GM12891 (cell line): ENCODE measurements at regions not wholly inside any gene's neighbourhood (a gene's known extent, or its start where the extent isn't known, plus 50 kb on each side); places are given as distances from the start of the nearest gene placed in this dataset.

Experiments used
- PAX5 ChIP-seq: IDR thresholded peaks from 2 replicates; pipeline ENCODE4 v1.6.1; 2011; ENCODE audit warnings: low read length, moderate library complexity, mild to moderate bottlenecking; ENCODE audit not compliant: insufficient read depth, severe bottlenecking
- POLR2A ChIP-seq: IDR thresholded peaks from 2 replicates; pipeline ENCODE4 v1.6.1; 2011; ENCODE audit warnings: low read depth, low read length, control low read depth
- POLR2AphosphoS5 ChIP-seq: IDR thresholded peaks from 2 replicates; pipeline ENCODE4 v1.6.1; 2011; ENCODE audit warnings: low read depth, low read length, control low read depth
- TAF1 ChIP-seq: IDR thresholded peaks from 2 replicates; pipeline ENCODE4 v1.6.1; 2011; ENCODE audit warnings: low read depth, low read length, control low read depth

GRCh38 chr9:23232831-23233230 lies 593.2 kb downstream of the ELAVL2 start:
- no peak for TF ChIP-seq TAF1
- TF ChIP-seq POLR2AphosphoS5 = no peak
- no peak for TF ChIP-seq POLR2A
- no peak for TF ChIP-seq PAX5
